Neuronal stem cell (in vitro differentiated cells): ENCODE measurements at regions not wholly inside any gene's neighbourhood (a gene's known extent, or its start where the extent isn't known, plus 50 kb on each side); places are given as distances from the start of the nearest gene placed in this dataset.

ENCODE experiments used
- DNase-seq: peaks from one replicate; pipeline ENCODE4 v3.0.0-alpha.2; 2013; ENCODE audit warnings: low spot score
- H2AFZ ChIP-seq: one replicate; pipeline ENCODE4 v1.6.1; 2013; ENCODE audit warnings: mild to moderate bottlenecking, low read length, inconsistent platforms
- H2AK5ac ChIP-seq: 2 replicates; pipeline ENCODE4 v1.6.1; 2013; ENCODE audit warnings: low read depth, mild to moderate bottlenecking, inconsistent platforms, low read length, moderate library complexity, mixed read lengths
- H2BK120ac ChIP-seq: 2 replicates; pipeline ENCODE4 v1.6.1; 2013; ENCODE audit warnings: low read depth, mild to moderate bottlenecking, inconsistent platforms, low read length, moderate library complexity, mixed read lengths
- H2BK12ac ChIP-seq: one replicate; pipeline ENCODE4 v1.6.1; 2013; ENCODE audit warnings: low read length, inconsistent platforms
- H2BK15ac ChIP-seq: 2 replicates; pipeline ENCODE4 v1.6.1; 2013; ENCODE audit warnings: mild to moderate bottlenecking, low read length, inconsistent platforms, mixed read lengths
- H2BK5ac ChIP-seq: one replicate; pipeline ENCODE4 v1.6.1; 2013; ENCODE audit warnings: inconsistent platforms, mild to moderate bottlenecking, low read length, moderate library complexity
- H3K14ac ChIP-seq: one replicate; pipeline ENCODE4 v1.6.1; 2013; ENCODE audit warnings: low read length, inconsistent platforms
- H3K18ac ChIP-seq: 2 replicates; pipeline ENCODE4 v1.6.1; 2013; ENCODE audit warnings: low read length, inconsistent platforms
- H3K23ac ChIP-seq: 2 replicates; pipeline ENCODE4 v1.6.1; 2013; ENCODE audit warnings: low read depth, mild to moderate bottlenecking, mixed read lengths, low read length, inconsistent platforms; ENCODE audit not compliant: poor library complexity
- H3K27ac ChIP-seq: replicated peaks from 3 replicates; pipeline ENCODE4 v1.5.1; 2013; ENCODE audit warnings: low read length, inconsistent platforms
- H3K27me3 ChIP-seq, 3 experiments: 2 replicates each; pipeline ENCODE4 v1.6.1; 2013; ENCODE audit warnings: low read length in 3 of 3, mild to moderate bottlenecking in 2 of 3, inconsistent platforms in 1 of 3, low read depth in 1 of 3, mixed read lengths in 1 of 3, moderate library complexity in 1 of 3; ENCODE audit not compliant: control insufficient read depth in 3 of 3, insufficient read depth in 3 of 3
- H3K36me3 ChIP-seq, 2 donors: replicated peaks in 1 of 2; 2 replicates each; pipeline ENCODE4 v1.6.1; 2013; ENCODE audit warnings: low read length in 2 of 2; ENCODE audit not compliant: control insufficient read depth in 2 of 2, insufficient read depth in 2 of 2
- H3K4ac ChIP-seq: 2 replicates; pipeline ENCODE4 v1.6.1; 2013; ENCODE audit warnings: inconsistent platforms, mild to moderate bottlenecking, low read length, moderate library complexity
- H3K4me1 ChIP-seq, 2 donors: 1 replicate in 1 of 2; 2 replicates in 1 of 2; pipeline ENCODE4 v1.6.1; 2013; ENCODE audit warnings: low read length in 2 of 2, low read depth in 1 of 2; ENCODE audit not compliant: control insufficient read depth in 2 of 2, insufficient read depth in 1 of 2
- H3K4me2 ChIP-seq: one replicate; pipeline ENCODE4 v1.6.1; 2013; ENCODE audit warnings: mild to moderate bottlenecking, low read length, inconsistent platforms; ENCODE audit not compliant: insufficient read depth, poor library complexity, severe bottlenecking
- H3K4me3 ChIP-seq, 2 donors: 2 replicates each; pipeline ENCODE4 v1.5.1; 2013; ENCODE audit warnings: low read length in 2 of 2, mild to moderate bottlenecking in 2 of 2, inconsistent platforms in 1 of 2, moderate library complexity in 1 of 2
- H3K79me1 ChIP-seq: one replicate; pipeline ENCODE4 v1.6.1; 2013; ENCODE audit warnings: low read depth, mild to moderate bottlenecking, inconsistent platforms, low read length, moderate library complexity
- H3K9ac ChIP-seq: one replicate; pipeline ENCODE4 v1.6.1; 2013; ENCODE audit warnings: mild to moderate bottlenecking, low read depth, low read length, inconsistent platforms; ENCODE audit not compliant: poor library complexity
- H3K9me3 ChIP-seq, 2 donors: replicated peaks in 1 of 2; 2 replicates each; pipeline versions ENCODE3 to v1.6.1; 2013; ENCODE audit warnings: low read length in 2 of 2, mild to moderate bottlenecking in 2 of 2, inconsistent platforms in 1 of 2, low read depth in 1 of 2, mixed read lengths in 1 of 2, moderate library complexity in 1 of 2; ENCODE audit not compliant: control insufficient read depth in 2 of 2, insufficient read depth in 1 of 2
- H4K8ac ChIP-seq: one replicate; pipeline ENCODE4 v1.6.1; 2013; ENCODE audit warnings: low read depth, mild to moderate bottlenecking, inconsistent platforms, low read length, moderate library complexity
- H4K91ac ChIP-seq: one replicate; pipeline ENCODE4 v1.6.1; 2013; ENCODE audit warnings: low read length, low read depth, mild to moderate bottlenecking, inconsistent platforms; ENCODE audit not compliant: poor library complexity
- WGBS, 2 donors: extraction: QIAGEN DNeasy Blood & Tissue Kit; methylation state at CpG; one replicate each; pipeline ENCODE4 v1.1.7; 2013; ENCODE audit warnings: missing lambda C conversion rate in 2 of 2, mixed read lengths in 1 of 2; ENCODE audit not compliant: insufficient read length in 2 of 2, insufficient replicate concordance in 1 of 2; ENCODE audit errors: extremely low coverage in 2 of 2; 5-methylcytosine and 5-hydroxymethylcytosine counted together

GRCh38 chr11:28529540-28530410 lies 421.6 kb downstream of the METTL15 start:
- H2BK120ac ChIP-seq, result no peak overlapping the region
- no peak overlapping the region for H2AK5ac ChIP-seq
- no peak overlapping the region for H3K14ac ChIP-seq
- WGBS, 2 donors, result 100% methylated on average over 1 of the region's 3 CpGs; no CpG with 5 or more reads in 1 of the 2 donors
- no peak overlapping the region for H3K18ac ChIP-seq
- H3K36me3 ChIP-seq, result no peaks in the 10 kb centered on the region
- H4K8ac ChIP-seq, result no peak overlapping the region
- no peak overlapping the region for H2BK5ac ChIP-seq
- H3K79me1 ChIP-seq, result no peaks in the 10 kb centered on the region
- no peak overlapping the region for H3K4me2 ChIP-seq
- H3K9ac ChIP-seq, result no peak overlapping the region
- H2AFZ ChIP-seq, result no peak overlapping the region
- H3K23ac ChIP-seq, result no peak overlapping the region
- peak; percentile 24 for DNase-seq
- H3K4ac ChIP-seq, result no peak overlapping the region
- no peak overlapping the region for H3K4me3 ChIP-seq
- no peak overlapping the region for H3K27ac ChIP-seq
- H2BK12ac ChIP-seq, result no peak overlapping the region
- no peaks in the 10 kb centered on the region for H3K4me1 ChIP-seq
- no peak overlapping the region for H2BK15ac ChIP-seq
- H4K91ac ChIP-seq, result no peak overlapping the region
- no peaks in the 10 kb centered on the region for H3K27me3 ChIP-seq
- H3K9me3 ChIP-seq, result peaks cover 2 to 7% of the 10 kb centered on the region in 2 donors

GRCh38 chr11:28529046-28529445 lies 420.9 kb downstream of the METTL15 start:
- no peaks in the 10 kb centered on the region for H3K36me3 ChIP-seq
- no peak overlapping the region for H2BK15ac ChIP-seq
- H2AFZ ChIP-seq, result no peak overlapping the region
- no peak overlapping the region for H3K9ac ChIP-seq
- peaks cover 2 to 7% of the 10 kb centered on the region in 2 donors for H3K9me3 ChIP-seq
- H3K18ac ChIP-seq, result no peak overlapping the region
- H3K27me3 ChIP-seq, result no peaks in the 10 kb centered on the region
- no peak for DNase-seq
- H4K8ac ChIP-seq, result no peak overlapping the region
- H2BK12ac ChIP-seq, result no peak overlapping the region
- H2BK5ac ChIP-seq, result no peak overlapping the region
- no peaks in the 10 kb centered on the region for H3K79me1 ChIP-seq
- H3K4ac ChIP-seq, result no peak overlapping the region
- no peaks in the 10 kb centered on the region for H3K4me1 ChIP-seq
- no peak overlapping the region for H4K91ac ChIP-seq
- no peak overlapping the region for H3K4me3 ChIP-seq
- no peak overlapping the region for H3K23ac ChIP-seq
- H3K27ac ChIP-seq, result no peak overlapping the region
- WGBS, 2 donors, result no CpG with 5 or more reads among the region's 3 CpGs
- no peak overlapping the region for H2AK5ac ChIP-seq
- H2BK120ac ChIP-seq, result no peak overlapping the region
- no peak overlapping the region for H3K4me2 ChIP-seq
- H3K14ac ChIP-seq, result no peak overlapping the region

GRCh38 chr11:28528217-28528616 lies 420.0 kb downstream of the METTL15 start:
- H3K4ac ChIP-seq, result no peak overlapping the region
- H2BK5ac ChIP-seq, result no peak overlapping the region
- H3K4me2 ChIP-seq, result no peak overlapping the region
- no peak overlapping the region for H3K14ac ChIP-seq
- no peak overlapping the region for H2BK12ac ChIP-seq
- no peak overlapping the region for H2AFZ ChIP-seq
- no peak overlapping the region for H4K91ac ChIP-seq
- H2BK120ac ChIP-seq, result no peak overlapping the region
- no peaks in the 10 kb centered on the region for H3K79me1 ChIP-seq
- no peak for DNase-seq
- no peak overlapping the region for H3K18ac ChIP-seq
- H3K9ac ChIP-seq, result no peak overlapping the region
- H3K27me3 ChIP-seq, result no peaks in the 10 kb centered on the region
- H3K4me3 ChIP-seq, result no peak overlapping the region
- no peak overlapping the region for H3K27ac ChIP-seq
- H3K36me3 ChIP-seq, result no peaks in the 10 kb centered on the region
- no peak overlapping the region for H4K8ac ChIP-seq
- no peak overlapping the region for H2AK5ac ChIP-seq
- H3K9me3 ChIP-seq, result peaks cover 2 to 7% of the 10 kb centered on the region in 2 donors
- H3K4me1 ChIP-seq, result no peaks in the 10 kb centered on the region
- no CpG with 5 or more reads among the region's 4 CpGs for WGBS, 2 donors
- no peak overlapping the region for H2BK15ac ChIP-seq
- no peak overlapping the region for H3K23ac ChIP-seq

- no peak overlapping the region for H2AFZ ChIP-seq
- no peak overlapping the region for H3K14ac ChIP-seq
- H3K36me3 ChIP-seq, result no peaks in the 10 kb centered on the region
- H3K23ac ChIP-seq, result no peak overlapping the region
- H3K4me2 ChIP-seq, result no peak overlapping the region
- WGBS, 2 donors, result no CpG with 5 or more reads among the region's 1 CpG
- no peaks in the 10 kb centered on the region for H3K27me3 ChIP-seq
- H3K27ac ChIP-seq, result no peak overlapping the region
- H3K4me1 ChIP-seq, result no peaks in the 10 kb centered on the region
- H3K9me3 ChIP-seq, result peaks cover 2 to 7% of the 10 kb centered on the region in 2 donors
- no peak overlapping the region for H3K4me3 ChIP-seq
- H2AK5ac ChIP-seq, result no peak overlapping the region
- H2BK5ac ChIP-seq, result no peak overlapping the region
- H2BK120ac ChIP-seq, result no peak overlapping the region
- no peak overlapping the region for H3K9ac ChIP-seq
- no peak overlapping the region for H2BK15ac ChIP-seq
- no peak overlapping the region for H3K18ac ChIP-seq
- no peak overlapping the region for H2BK12ac ChIP-seq
- H4K91ac ChIP-seq, result no peak overlapping the region
- DNase-seq, result no peak
- no peak overlapping the region for H3K4ac ChIP-seq
- H3K79me1 ChIP-seq, result no peaks in the 10 kb centered on the region
- no peak overlapping the region for H4K8ac ChIP-seq
Observed at GRCh38 chr11:28526406-28526751, 418.2 kb downstream of the METTL15 start.
